ENCODE measurements at regions not wholly inside any gene's neighbourhood (a gene's known extent, or its start where the extent isn't known, plus 50 kb on each side); places are given as distances from the start of the nearest gene placed in this dataset.

GRCh38 chr3:105274958-105275357 is 91.8 kb upstream of the ALCAM start:
- Histone ChIP-seq H3K36me3 (no peaks in the 10 kb centered on the region), H3K27me3 (no peaks in the 10 kb centered on the region), H3K9me3 (peaks cover 0 to 5% (median 0%) of the 10 kb centered on the region in 12 donors), H3K4me1 (no peaks in the 10 kb centered on the region), H3K27ac (no peak overlapping the region), H3K4me3 (no peak overlapping the region)
- DNase-seq (no peak), ATAC-seq (no peak)
- intact Hi-C loops (cut with DNase I), result no loop called here
- TF ChIP-seq POLR2A (IDR thresholded peaks at IDR 0.05), result no peak
- TF ChIP-seq CTCF (IDR thresholded peaks at IDR 0.05), result no peak

- WGBS, 4 donors, result 79 to 89% (median 85%) methylated on average over 3 of the region's 3 CpGs
- H3K9me3 ChIP-seq, result no peaks in the 10 kb centered on the region
Observed at GRCh38 chr3:105277656-105278055, 89.1 kb upstream of the ALCAM start.

GRCh38 chr3:105278688-105279087 is 88.0 kb upstream of the ALCAM start:
- Histone ChIP-seq H3K36me3 (no peaks in the 10 kb centered on the region), H3K4me3 (no peak overlapping the region), H3K4me1 (no peaks in the 10 kb centered on the region), H3K9me3 (no peaks in the 10 kb centered on the region), H3K27ac (no peak overlapping the region), H3K27me3 (peaks cover 0 to 5% (median 0%) of the 10 kb centered on the region in 9 donors)
- DNase-seq (no peak), ATAC-seq (no peak)
- no peak for TF ChIP-seq CTCF (IDR thresholded peaks at IDR 0.05)
- no peak for TF ChIP-seq POLR2A (IDR thresholded peaks at IDR 0.05)
- WGBS, 4 donors, result 41 to 52% (median 49%) methylated on average over 1 of the region's 1 CpG
- intact Hi-C loops (cut with DNase I), result no loop called here

More at GRCh38 chr3:105277656-105278055, 89.1 kb upstream of the ALCAM start:
- Histone ChIP-seq H3K27ac (no peak overlapping the region), H3K36me3 (no peaks in the 10 kb centered on the region), H3K4me3 (no peak overlapping the region), H3K4me1 (no peaks in the 10 kb centered on the region), H3K27me3 (peaks cover 0 to 5% (median 0%) of the 10 kb centered on the region in 9 donors)
- ATAC-seq (no peak), DNase-seq (no peak)
- intact Hi-C loops (cut with DNase I), result no loop called here
- TF ChIP-seq POLR2A (IDR thresholded peaks at IDR 0.05) (no peak), CTCF (IDR thresholded peaks at IDR 0.05) (no peak)

GRCh38 chr3:105281989-105282388 is 84.7 kb upstream of the ALCAM start:
- no peaks in the 10 kb centered on the region for H3K9me3 ChIP-seq
- no peak overlapping the region for H3K27ac ChIP-seq
- 59 to 77% (median 68%) methylated on average over 1 of the region's 1 CpG for WGBS, 4 donors
- DNase-seq (no peak), ATAC-seq (no peak)
- no peaks in the 10 kb centered on the region for H3K4me1 ChIP-seq
- TF ChIP-seq POLR2A (IDR thresholded peaks at IDR 0.05) (no peak), CTCF (IDR thresholded peaks at IDR 0.05) (no peak)
- intact Hi-C loops (cut with DNase I), result no loop called here
- H3K36me3 ChIP-seq, result no peaks in the 10 kb centered on the region
- H3K4me3 ChIP-seq, result no peak overlapping the region
- H3K27me3 ChIP-seq, result peaks cover 0 to 5% (median 0%) of the 10 kb centered on the region in 9 donors
